ENCODE measurements at regions not wholly inside any gene's neighbourhood (a gene's known extent, or its start where the extent isn't known, plus 50 kb on each side); places are given as distances from the start of the nearest gene placed in this dataset.

GRCh38 chr2:64220894-64221617 is 76.8 kb upstream of the PELI1 start:
- H3K27me3 ChIP-seq (ENCODE audit: control insufficient read depth, extremely low read depth, insufficient read depth, low read length) = no peaks in the 10 kb centered on the region
- no peaks in the 10 kb centered on the region for H3K79me2 ChIP-seq (ENCODE audit: control insufficient read depth, insufficient read depth, low read length)
- TF ChIP-seq CTCF (optimal IDR thresholded peaks at IDR 0.05 in 1 of 3, IDR thresholded peaks at IDR 0.05 in 1 of 3, conservative IDR thresholded peaks at IDR 0.05 in 1 of 3; ENCODE audit: extremely low read depth in 1 of 3, insufficient read depth in 2 of 3, low read length in 3 of 3) (no peak), EZH2 (IDR thresholded peaks at IDR 0.05; ENCODE audit: low read length) (no peak)
- no peaks in the 10 kb centered on the region for H3K9me1 ChIP-seq (ENCODE audit: control insufficient read depth, extremely low read depth, insufficient read depth, low read length)
- H3K9me3 ChIP-seq (ENCODE audit: control insufficient read depth, low read depth, low read length) = no peaks in the 10 kb centered on the region
- dilution Hi-C loops (cut with MboI; ENCODE audit: extremely low pct_ligation_motif_present, low sequenced_read_pairs) = no loop called here
- H3K4me1 ChIP-seq (ENCODE audit: control insufficient read depth, extremely low read depth, insufficient read depth, low read length) = peaks cover 13% of the 10 kb centered on the region
- no peaks in the 10 kb centered on the region for H3K36me3 ChIP-seq (ENCODE audit: control insufficient read depth in 2 of 2, extremely low read depth in 1 of 2, insufficient read depth in 2 of 2, low read length in 2 of 2)
- H3K27ac ChIP-seq (ENCODE audit: control insufficient read depth, insufficient read depth, low read length) = no peak overlapping the region
- H3K4me3 ChIP-seq (ENCODE audit: control insufficient read depth in 2 of 3, extremely low read depth in 1 of 3, insufficient read depth in 2 of 3, low read depth in 1 of 3, low read length in 3 of 3) = no peak overlapping the region
- H2AFZ ChIP-seq (ENCODE audit: control insufficient read depth, low read length) = no peak overlapping the region
- no peak overlapping the region for H3K4me2 ChIP-seq (ENCODE audit: control insufficient read depth, extremely low read depth, insufficient read depth, low read depth, low read length)
- DNase-seq (ENCODE audit: low read depth, low spot score) = no peak
- FAIRE-seq = no peak
- H3K9ac ChIP-seq (ENCODE audit: control insufficient read depth, extremely low read depth, insufficient read depth, low read length) = no peak overlapping the region
- H4K20me1 ChIP-seq (ENCODE audit: control insufficient read depth, extremely low read depth, insufficient read depth, low read length) = no peaks in the 10 kb centered on the region

- TF ChIP-seq CTCF (optimal IDR thresholded peaks at IDR 0.05 in 1 of 3, IDR thresholded peaks at IDR 0.05 in 1 of 3, conservative IDR thresholded peaks at IDR 0.05 in 1 of 3; ENCODE audit: extremely low read depth in 1 of 3, insufficient read depth in 2 of 3, low read length in 3 of 3) (no peak), EZH2 (IDR thresholded peaks at IDR 0.05; ENCODE audit: low read length) (no peak)
- no peak overlapping the region for H3K4me3 ChIP-seq (ENCODE audit: control insufficient read depth in 2 of 3, extremely low read depth in 1 of 3, insufficient read depth in 2 of 3, low read depth in 1 of 3, low read length in 3 of 3)
- dilution Hi-C loops (cut with MboI; ENCODE audit: extremely low pct_ligation_motif_present, low sequenced_read_pairs) = no loop called here
These were observed 77.7 kb upstream of the PELI1 start for GRCh38 chr2:64221935-64222334.

More at GRCh38 chr2:64221935-64222334, 77.7 kb upstream of the PELI1 start:
- Histone ChIP-seq H3K79me2 (ENCODE audit: control insufficient read depth, insufficient read depth, low read length) (no peaks in the 10 kb centered on the region), H3K9me1 (ENCODE audit: control insufficient read depth, extremely low read depth, insufficient read depth, low read length) (no peaks in the 10 kb centered on the region), H2AFZ (ENCODE audit: control insufficient read depth, low read length) (no peak overlapping the region), H3K9ac (ENCODE audit: control insufficient read depth, extremely low read depth, insufficient read depth, low read length) (no peak overlapping the region), H3K9me3 (ENCODE audit: control insufficient read depth, low read depth, low read length) (no peaks in the 10 kb centered on the region), H3K27me3 (ENCODE audit: control insufficient read depth, extremely low read depth, insufficient read depth, low read length) (no peaks in the 10 kb centered on the region), H4K20me1 (ENCODE audit: control insufficient read depth, extremely low read depth, insufficient read depth, low read length) (no peaks in the 10 kb centered on the region), H3K4me2 (ENCODE audit: control insufficient read depth, extremely low read depth, insufficient read depth, low read depth, low read length) (no peak overlapping the region), H3K36me3 (ENCODE audit: control insufficient read depth in 2 of 2, extremely low read depth in 1 of 2, insufficient read depth in 2 of 2, low read length in 2 of 2) (no peaks in the 10 kb centered on the region), H3K4me1 (ENCODE audit: control insufficient read depth, extremely low read depth, insufficient read depth, low read length) (peaks cover 13% of the 10 kb centered on the region), H3K27ac (ENCODE audit: control insufficient read depth, insufficient read depth, low read length) (no peak overlapping the region)
- DNase-seq (ENCODE audit: low read depth, low spot score) = no peak
- FAIRE-seq = no peak
